ENCODE measurements at regions not wholly inside any gene's neighbourhood (a gene's known extent, or its start where the extent isn't known, plus 50 kb on each side); places are given as distances from the start of the nearest gene placed in this dataset.

DNA sequence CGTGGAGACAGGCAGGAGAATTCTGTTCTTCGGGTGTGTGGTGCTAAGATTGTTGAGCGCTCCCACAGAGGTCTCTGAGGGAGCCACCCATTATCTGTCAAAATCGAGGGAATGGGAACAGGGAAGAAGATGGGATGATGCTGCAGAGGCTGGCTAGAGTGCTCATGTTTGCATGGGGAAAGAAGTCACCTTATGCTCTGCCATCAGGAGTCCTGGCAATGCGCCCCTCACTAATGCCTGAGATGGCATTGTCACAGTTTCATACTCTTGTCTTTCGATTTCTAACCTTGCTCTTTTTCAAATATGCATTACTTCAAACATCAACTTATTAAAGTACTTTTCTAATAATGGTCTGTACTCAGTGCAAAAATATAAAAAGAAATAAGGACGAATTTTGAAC lies 463.3 kb upstream of the CELF4 start:
- H3K27me3 ChIP-seq (ENCODE audit: control insufficient read depth, insufficient read depth, low read length) = no peaks in the 10 kb centered on the region
- no peak overlapping the region for H3K4me3 ChIP-seq (ENCODE audit: low read depth, low read length)
- DNase-seq (ENCODE audit: low read depth) (no peak), FAIRE-seq (no peak)
- TF ChIP-seq, protein P1, sequence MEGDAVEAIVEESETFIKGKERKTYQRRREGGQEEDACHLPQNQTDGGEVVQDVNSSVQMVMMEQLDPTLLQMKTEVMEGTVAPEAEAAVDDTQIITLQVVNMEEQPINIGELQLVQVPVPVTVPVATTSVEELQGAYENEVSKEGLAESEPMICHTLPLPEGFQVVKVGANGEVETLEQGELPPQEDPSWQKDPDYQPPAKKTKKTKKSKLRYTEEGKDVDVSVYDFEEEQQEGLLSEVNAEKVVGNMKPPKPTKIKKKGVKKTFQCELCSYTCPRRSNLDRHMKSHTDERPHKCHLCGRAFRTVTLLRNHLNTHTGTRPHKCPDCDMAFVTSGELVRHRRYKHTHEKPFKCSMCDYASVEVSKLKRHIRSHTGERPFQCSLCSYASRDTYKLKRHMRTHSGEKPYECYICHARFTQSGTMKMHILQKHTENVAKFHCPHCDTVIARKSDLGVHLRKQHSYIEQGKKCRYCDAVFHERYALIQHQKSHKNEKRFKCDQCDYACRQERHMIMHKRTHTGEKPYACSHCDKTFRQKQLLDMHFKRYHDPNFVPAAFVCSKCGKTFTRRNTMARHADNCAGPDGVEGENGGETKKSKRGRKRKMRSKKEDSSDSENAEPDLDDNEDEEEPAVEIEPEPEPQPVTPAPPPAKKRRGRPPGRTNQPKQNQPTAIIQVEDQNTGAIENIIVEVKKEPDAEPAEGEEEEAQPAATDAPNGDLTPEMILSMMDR (IDR thresholded peaks at IDR 0.05; ENCODE audit: insufficient read depth, low read length, severe bottlenecking) = no peak
- no peaks in the 10 kb centered on the region for H3K36me3 ChIP-seq (ENCODE audit: control insufficient read depth, insufficient read depth, low read length)

DNA sequence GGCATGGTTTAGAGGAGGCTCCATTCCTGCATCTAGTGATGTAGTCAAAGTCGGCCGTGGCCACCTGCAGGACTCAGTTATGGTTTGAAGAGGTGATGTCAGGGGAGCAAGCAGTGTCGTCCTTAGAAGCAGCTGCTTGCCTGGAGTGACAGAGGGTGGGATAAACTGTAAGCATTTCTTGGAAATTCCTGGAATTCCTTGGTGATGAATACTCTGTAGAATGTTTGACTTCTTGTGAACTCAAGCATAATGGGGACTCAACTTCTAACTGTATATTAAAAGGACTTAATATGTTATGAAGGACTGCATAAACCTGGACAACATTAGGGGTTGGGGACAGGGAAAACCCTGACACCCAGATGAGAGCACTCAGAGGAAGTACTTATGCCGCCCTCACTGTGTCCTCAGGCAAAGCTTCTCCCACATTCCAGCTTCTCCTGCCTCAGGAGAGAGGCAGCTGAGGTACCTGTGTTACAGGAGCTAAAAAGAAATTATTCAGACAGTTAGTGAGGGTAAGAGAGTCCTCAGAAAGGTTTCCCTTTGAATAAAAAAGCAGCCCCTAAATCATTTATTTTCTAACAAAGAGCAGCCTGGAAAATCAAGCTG lies 459.9 kb upstream of the CELF4 start:
- DNase-seq (ENCODE audit: low read depth) (peak; percentile 15), FAIRE-seq (no peak)
- no peaks in the 10 kb centered on the region for H3K27me3 ChIP-seq (ENCODE audit: control insufficient read depth, insufficient read depth, low read length)
- H3K4me3 ChIP-seq (ENCODE audit: low read depth, low read length) = no peak overlapping the region
- no peaks in the 10 kb centered on the region for H3K36me3 ChIP-seq (ENCODE audit: control insufficient read depth, insufficient read depth, low read length)
- TF ChIP-seq, protein P1 (IDR thresholded peaks at IDR 0.05; ENCODE audit: insufficient read depth, low read length, severe bottlenecking) = no peak

DNA sequence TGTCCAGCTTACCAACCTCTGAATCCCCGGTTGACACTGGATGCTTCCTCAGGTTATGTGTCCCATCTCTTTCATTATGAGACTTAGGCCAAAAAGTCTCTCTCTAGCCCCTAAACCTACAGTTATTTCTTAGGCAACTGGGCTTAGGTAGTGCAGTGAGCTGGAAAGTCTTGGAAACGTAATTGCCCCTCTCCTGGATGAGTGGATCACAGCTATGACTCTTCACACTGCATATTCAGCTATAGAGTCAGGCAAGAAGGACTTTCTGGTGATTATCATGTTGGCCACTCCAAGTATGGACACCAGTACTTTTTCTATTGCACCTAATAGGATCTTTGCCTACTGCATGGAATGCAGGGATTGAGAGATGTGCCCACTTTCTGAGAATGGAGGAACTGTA lies 458.3 kb upstream of the CELF4 start:
- FAIRE-seq = no peak
- TF ChIP-seq, protein P1 (IDR thresholded peaks at IDR 0.05; ENCODE audit: insufficient read depth, low read length, severe bottlenecking) = no peak
- no peaks in the 10 kb centered on the region for H3K27me3 ChIP-seq (ENCODE audit: control insufficient read depth, insufficient read depth, low read length)
- H3K36me3 ChIP-seq (ENCODE audit: control insufficient read depth, insufficient read depth, low read length) = no peaks in the 10 kb centered on the region
- no peak for DNase-seq (ENCODE audit: low read depth)
- no peak overlapping the region for H3K4me3 ChIP-seq (ENCODE audit: low read depth, low read length)

DNA sequence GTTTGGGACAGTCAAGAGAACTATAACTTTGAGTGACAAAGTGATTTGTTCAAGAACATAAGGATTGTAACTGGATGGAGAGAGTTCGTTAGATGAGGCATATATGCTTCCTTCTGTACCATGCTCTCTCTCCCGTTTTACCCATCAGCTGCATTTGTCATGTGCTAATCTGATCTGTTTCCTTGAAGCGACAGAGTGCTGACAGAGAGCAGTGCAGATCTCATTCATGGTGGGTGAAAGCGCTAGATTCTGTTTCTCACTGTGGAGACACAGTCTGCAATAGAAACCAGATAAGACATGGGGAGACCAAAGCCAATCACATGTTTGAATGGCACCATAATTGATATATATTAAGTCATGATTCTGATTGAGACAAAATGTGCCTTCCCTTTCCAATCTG lies 456.6 kb upstream of the CELF4 start:
- Histone ChIP-seq H3K27me3 (ENCODE audit: control insufficient read depth, insufficient read depth, low read length) (no peaks in the 10 kb centered on the region), H3K36me3 (ENCODE audit: control insufficient read depth, insufficient read depth, low read length) (no peaks in the 10 kb centered on the region), H3K4me3 (ENCODE audit: low read depth, low read length) (no peak overlapping the region)
- TF ChIP-seq, protein P1 (IDR thresholded peaks at IDR 0.05; ENCODE audit: insufficient read depth, low read length, severe bottlenecking) = no peak
- FAIRE-seq (no peak), DNase-seq (ENCODE audit: low read depth) (no peak)

DNA sequence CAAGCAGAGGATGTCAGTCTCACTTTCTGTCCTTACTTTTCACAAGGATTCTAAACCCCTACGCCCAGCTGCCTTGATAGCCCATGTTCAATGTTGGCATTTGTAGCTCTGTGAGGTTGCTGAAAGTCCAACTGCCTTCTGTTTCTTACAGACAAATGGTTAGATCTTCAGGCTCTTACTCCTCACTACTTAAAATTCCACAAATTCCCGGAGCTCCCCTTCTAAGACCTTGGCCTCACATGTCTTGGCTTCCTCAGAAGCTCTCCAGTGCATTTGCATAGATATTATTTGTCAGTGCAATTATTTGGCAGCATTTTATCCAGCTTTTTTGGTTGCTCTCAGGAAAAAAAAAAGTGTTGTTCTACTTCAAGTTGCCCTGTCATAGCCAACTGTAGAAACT lies 453.7 kb upstream of the CELF4 start:
- FAIRE-seq (no peak), DNase-seq (ENCODE audit: low read depth) (no peak)
- Histone ChIP-seq H3K36me3 (ENCODE audit: control insufficient read depth, insufficient read depth, low read length) (no peaks in the 10 kb centered on the region), H3K4me3 (ENCODE audit: low read depth, low read length) (no peak overlapping the region), H3K27me3 (ENCODE audit: control insufficient read depth, insufficient read depth, low read length) (no peaks in the 10 kb centered on the region)
- TF ChIP-seq, protein P1 (IDR thresholded peaks at IDR 0.05; ENCODE audit: insufficient read depth, low read length, severe bottlenecking) = no peak

All from bronchial epithelial cell (primary cell).